PFSK-1 (cell line): ENCODE measurements at regions not wholly inside any gene's neighbourhood (a gene's known extent, or its start where the extent isn't known, plus 50 kb on each side); places are given as distances from the start of the nearest gene placed in this dataset.

Source experiments
- FOXP2 ChIP-seq: optimal IDR thresholded peaks from 2 replicates; pipeline ENCODE3; 2011; ENCODE audit warnings: borderline replicate concordance, control low read depth, inconsistent platforms; ENCODE audit not compliant: insufficient read depth; ENCODE audit errors: extremely low read length, extremely low read depth
- POLR2AphosphoS5 ChIP-seq: IDR thresholded peaks from 2 replicates; pipeline ENCODE4 v1.6.1; 2012; ENCODE audit warnings: low read depth, mild to moderate bottlenecking, control low read depth, low read length, moderate library complexity
- REST ChIP-seq, 2 experiments: IDR thresholded peaks; 2 replicates each; pipeline versions ENCODE4 v1.6.1 to v1.8.0; 2011 to 2012; ENCODE audit warnings: low read depth in 2 of 2, low read length in 2 of 2, control low read depth in 1 of 2, inconsistent platforms in 1 of 2, mild to moderate bottlenecking in 1 of 2, moderate library complexity in 1 of 2; ENCODE audit not compliant: insufficient read depth in 1 of 2
- SIN3A ChIP-seq: IDR thresholded peaks from 2 replicates; pipeline ENCODE4 v1.6.1; 2012; ENCODE audit warnings: mild to moderate bottlenecking, low read length, moderate library complexity, borderline replicate concordance; ENCODE audit not compliant: insufficient read depth
- TAF1 ChIP-seq: IDR thresholded peaks from 2 replicates; pipeline ENCODE4 v1.6.1; 2012; ENCODE audit warnings: low read length, control low read depth, borderline replicate concordance; ENCODE audit not compliant: insufficient read depth

DNA sequence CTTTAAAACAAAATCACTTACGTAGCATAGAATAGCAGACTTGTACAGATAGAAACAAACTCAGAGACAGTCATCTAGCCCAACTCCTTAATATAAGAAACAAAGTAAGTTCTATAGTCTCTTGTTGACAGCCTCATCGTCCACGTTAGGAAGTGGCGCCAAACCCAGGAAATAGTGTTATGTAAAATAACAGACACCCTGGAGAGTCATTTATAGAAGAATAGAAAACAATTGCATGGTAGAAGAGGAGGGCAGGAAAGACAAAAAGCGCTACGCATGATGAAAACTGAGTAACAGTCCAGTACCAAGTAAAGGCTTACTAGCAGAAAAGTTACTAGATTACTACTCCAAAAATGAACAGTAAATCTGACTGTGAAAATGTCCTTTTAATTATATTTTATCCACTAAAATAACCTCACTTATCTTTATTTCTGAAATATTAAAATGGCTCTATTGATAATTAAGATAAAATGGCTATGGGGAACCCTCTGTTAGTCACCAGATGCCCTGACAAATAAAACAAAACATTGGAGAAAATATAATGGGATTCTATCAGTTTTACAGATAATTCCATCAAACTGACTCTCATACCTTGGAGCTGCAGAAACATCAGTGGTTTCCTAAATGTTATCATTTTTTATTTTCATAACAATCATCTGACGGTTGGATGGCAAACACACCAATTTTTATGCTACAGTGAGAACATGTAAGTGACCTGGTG, 434.0 kb upstream of the C9orf72 start:
- TF ChIP-seq TAF1: no peak
- no peak for TF ChIP-seq REST (IDR thresholded peaks at IDR 0.05; ENCODE audit: insufficient read depth in 1 of 2, low read depth in 2 of 2, low read length in 2 of 2)
- TF ChIP-seq SIN3A: no peak
- no peak for TF ChIP-seq POLR2AphosphoS5
- no peak for TF ChIP-seq FOXP2
